GM03348 (cell line): ENCODE measurements at regions not wholly inside any gene's neighbourhood (a gene's known extent, or its start where the extent isn't known, plus 50 kb on each side); places are given as distances from the start of the nearest gene placed in this dataset.

Experiments used
- DNase-seq: peaks from one replicate; pipeline ENCODE4 v3.0.0; 2012; ENCODE audit warnings: low spot score

GRCh38 chr3:176714034-176714433, 483.2 kb downstream of the TBL1XR1 start:
- no peak for DNase-seq

DNA sequence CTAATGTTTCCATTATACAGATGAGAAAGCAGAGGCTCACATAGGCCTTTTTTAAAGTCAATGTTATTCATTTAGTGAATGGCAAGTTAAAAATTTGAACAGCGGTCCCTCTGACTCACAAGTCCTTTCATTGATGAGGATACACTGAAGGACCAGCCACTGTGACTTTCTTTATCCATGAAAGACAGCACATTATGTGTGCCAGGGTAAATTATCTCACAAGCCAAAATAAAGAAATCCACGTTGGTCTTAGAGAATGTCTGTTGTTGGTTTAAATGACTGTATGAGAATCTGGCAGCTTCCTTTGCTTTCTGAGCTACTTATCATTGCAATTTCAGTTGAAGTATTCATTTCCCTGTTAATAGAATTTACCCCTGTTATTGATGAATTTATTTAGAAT, 485.1 kb downstream of the TBL1XR1 start:
- DNase-seq, result no peak

DNA sequence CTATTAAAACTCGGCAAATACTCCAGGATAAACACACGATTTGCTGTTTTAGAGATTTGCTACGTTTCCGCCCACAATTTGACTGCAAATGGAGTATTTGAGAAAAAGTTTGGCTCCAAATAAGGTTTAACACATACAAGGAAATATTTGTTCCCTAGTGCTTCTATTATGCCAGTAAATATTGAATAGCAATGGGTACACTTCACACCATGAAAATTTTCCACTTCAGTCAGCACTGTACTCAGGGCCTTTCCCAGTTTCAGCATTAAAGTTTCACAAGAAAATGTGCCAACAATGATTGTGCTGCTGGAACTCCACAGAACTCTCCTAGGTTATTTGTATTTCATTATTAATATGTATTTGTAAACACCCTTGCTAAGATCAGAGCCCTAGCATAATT, 498.0 kb downstream of the TBL1XR1 start:
- no peak for DNase-seq

DNA sequence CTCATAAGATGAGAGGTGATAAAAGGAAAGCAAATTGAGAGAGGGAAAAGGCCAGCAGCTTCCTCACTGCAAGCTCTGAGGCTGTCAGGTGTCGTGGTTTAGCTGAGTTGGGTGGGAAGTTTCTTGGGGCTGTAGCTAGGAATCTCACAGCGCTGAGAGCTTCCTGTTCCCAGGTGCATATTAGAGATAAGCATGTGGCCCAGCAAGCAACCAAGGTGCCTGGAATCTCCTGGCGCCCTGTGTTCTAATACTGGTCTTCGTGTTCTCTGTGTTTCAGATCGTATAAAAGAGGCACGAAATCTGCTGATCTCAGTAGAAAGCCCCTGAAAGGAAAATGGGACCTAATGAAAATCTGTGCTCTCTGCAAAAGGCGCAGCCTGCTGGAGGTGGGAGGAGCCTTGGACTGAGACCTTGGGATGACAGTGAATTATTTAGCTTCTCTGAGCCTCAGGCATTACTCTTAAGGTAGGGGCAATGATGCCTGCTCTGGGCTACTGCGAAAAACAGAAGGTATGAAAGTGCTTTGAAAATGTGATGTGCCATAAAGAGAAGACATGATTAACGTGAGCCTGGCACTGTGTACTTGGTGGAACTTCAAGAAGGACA, 499.9 kb downstream of the TBL1XR1 start:
- DNase-seq, result no peak

GRCh38 chr3:176696816-176697215, 500.5 kb downstream of the TBL1XR1 start:
- DNase-seq, result no peak

DNA sequence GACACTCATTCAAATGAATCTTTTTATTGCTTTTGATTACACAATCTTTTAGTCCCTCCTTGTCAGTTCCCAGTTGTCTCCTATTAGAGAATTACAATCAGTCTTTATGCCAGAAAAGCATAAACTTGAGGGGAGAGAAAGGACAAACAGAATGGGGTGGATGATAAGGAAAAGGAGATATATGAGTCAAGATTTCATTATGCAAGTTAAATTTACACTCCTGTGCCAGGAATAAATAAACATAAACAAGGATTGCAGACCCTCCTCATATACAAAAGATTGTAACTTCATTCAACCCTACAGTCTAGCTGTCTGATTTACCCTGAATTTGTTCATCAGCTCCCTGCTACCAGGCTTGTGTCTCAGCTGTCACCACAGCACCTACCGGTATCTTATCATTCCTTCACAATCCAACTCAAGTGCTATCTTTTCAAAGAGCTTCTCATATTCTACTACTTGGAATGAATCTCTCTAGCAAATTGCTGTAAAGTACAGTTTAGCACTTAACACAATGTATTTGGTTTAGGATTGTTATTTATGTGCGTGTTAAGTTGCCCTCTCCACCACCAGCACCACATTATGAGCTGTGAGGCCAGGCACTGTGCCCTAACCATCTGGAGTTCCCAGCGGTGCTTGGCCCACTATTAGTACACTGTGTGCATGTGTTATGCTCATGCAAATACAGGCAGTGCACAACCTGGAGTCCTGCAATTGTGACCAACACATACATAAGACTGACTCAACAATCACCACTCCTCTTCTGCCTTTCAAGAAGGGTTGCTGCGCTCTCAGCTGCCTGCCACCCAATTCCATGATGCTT, 504.1 kb downstream of the TBL1XR1 start:
- no peak for DNase-seq

- no peak for DNase-seq
These were observed 504.9 kb downstream of the TBL1XR1 start for GRCh38 chr3:176692199-176692965.

GRCh38 chr3:176690083-176690869, 507.0 kb downstream of the TBL1XR1 start:
- no peak for DNase-seq

DNA sequence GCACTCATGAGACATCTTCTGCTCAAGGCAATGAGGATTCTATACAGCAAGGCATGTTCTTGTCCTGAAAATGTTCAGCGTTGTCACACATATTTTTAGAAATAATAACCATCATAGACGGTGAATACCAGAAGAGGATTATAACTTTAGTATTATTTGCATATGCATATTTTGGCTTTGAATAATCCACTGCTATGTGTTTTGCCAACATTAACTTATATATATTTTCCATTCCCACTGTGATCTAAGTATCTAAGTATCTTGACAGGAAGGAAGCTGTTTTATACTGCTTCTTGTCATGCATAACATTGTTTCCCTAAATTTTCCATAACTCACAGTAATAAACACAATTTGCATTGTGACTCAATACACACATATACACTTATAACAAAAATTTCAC, 509.5 kb downstream of the TBL1XR1 start:
- no peak for DNase-seq

- DNase-seq, result no peak
These were observed 513.9 kb downstream of the TBL1XR1 start for GRCh38 chr3:176683382-176683781.

DNA sequence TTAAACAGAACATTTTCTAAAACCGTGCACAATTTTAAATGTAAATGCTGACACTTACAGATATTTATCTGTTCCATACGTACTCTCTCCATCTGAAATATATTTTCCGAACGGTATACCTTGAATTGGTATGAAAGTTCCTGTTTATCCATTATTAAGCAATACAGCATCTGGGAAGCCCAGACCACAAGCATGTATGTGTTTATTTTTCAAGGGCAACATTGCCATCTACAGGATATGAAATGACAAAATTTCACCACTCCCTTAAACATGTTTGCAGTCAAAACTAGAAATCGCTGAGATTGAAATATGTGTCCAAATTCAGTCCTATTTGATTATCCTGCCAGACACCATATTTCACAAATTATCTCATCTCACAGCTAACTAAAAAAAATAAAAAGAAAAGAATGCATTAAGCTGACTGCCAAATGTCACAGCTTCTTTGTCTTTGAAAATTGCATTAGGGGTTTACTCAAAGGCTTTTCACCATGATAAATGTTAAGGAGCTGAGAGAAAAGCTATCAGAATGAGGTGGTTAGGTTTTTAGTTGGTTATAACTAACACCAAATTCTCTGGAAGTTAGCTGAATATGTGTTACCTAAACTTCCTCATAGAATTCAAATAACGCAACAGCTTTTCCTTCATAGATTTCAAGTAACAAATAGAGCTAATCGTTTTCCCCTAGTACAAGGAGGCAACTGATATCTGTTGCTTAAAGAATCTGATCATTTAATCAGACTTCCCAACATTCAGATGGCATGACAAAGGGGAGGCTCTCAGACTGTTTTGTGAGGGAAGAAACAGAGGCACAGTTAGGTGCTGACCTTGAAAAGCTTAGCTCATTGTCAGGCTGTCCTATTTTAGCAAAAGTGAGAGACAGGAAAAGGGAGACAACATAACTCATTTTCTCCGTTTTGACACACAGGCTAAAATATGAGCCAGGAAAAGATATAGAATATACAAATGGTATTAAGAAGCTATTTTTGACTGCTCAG, 533.1 kb downstream of the TBL1XR1 start:
- DNase-seq, result peak; percentile 59

DNA sequence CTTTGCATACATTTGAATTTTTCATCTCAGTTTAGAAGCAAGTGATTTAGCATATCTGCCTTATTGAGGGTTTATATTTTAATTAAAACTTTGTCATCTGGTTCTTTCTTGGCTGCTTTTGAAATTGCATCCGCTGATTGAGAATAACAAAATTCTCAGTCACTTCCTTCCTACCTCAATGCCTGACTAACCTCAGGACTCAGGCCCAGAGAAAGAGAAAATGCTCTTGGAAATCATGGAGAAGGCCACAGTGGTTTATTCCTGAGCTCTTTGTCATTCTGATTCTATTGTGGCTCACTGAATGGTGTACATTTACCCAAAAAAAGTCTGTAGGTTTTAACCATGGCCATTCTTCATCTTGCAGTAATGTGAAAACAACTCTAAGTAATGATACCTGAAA, 533.9 kb downstream of the TBL1XR1 start:
- DNase-seq, result peak; percentile 14

- no peak for DNase-seq
These were observed 535.8 kb downstream of the TBL1XR1 start for GRCh38 chr3:176661432-176661964.

GRCh38 chr3:176655404-176656094, 541.7 kb downstream of the TBL1XR1 start:
- no peak for DNase-seq

DNA sequence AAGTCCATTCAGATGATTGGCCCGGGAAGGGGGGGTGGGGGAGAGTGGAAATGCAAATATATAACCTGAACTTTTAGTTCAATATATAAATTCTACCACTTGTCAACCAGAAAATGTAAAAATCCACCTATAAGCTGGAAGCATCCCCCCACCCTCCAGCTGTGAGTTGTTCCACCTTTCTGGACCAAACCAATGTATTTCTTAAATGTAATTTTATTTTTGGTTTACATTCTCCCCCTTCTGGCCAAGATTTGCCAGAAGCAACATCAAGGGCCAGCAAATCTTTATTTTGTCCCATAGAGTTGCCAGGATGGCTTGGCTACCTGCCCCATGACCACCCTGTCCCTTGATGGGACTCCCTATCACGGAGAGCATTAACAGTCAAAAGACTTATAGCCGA, 545.7 kb downstream of the TBL1XR1 start:
- DNase-seq, result no peak

DNA sequence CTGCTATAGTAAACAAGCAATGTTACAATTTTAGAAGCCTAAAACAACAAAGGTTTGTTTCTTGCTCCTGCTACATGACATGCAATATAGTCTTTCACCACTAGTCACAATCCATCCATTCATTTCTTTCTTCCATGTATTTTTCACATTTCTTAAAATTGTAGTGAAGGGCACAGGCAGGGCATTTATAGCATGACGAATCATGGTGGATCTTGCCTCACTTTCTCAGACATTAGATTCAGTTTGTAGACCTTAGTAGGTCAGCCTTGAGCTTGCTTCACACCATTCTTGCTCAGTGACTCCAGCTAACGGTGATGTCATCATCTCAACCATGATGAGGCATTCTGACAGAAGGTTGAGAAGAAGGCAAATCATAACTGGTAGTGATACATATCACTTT, 546.8 kb downstream of the TBL1XR1 start:
- DNase-seq, result peak; percentile 5

GRCh38 chr3:176647987-176648386, 549.3 kb downstream of the TBL1XR1 start:
- DNase-seq, result no peak

GRCh38 chr3:176633511-176633910, 563.8 kb downstream of the TBL1XR1 start:
- no peak for DNase-seq

DNA sequence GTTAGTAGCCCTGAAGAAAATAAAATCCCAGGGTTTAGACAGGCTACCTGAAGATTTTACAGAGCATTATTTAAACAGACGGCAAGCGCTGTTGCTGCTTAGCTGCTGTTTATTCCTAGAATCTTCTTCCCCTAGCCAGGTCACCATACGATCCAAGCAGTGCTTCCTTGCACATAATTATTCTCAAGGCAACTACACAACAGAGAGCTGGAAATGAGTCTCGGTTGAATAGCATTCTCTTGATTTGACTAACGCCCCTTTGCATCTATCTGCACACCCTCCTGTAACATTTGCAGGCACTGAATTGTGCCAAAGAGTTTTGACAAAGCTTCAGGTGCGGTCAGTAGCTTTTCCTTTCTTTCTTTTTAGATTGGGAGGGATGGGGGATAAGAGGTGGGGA, 564.4 kb downstream of the TBL1XR1 start:
- DNase-seq, result no peak

DNA sequence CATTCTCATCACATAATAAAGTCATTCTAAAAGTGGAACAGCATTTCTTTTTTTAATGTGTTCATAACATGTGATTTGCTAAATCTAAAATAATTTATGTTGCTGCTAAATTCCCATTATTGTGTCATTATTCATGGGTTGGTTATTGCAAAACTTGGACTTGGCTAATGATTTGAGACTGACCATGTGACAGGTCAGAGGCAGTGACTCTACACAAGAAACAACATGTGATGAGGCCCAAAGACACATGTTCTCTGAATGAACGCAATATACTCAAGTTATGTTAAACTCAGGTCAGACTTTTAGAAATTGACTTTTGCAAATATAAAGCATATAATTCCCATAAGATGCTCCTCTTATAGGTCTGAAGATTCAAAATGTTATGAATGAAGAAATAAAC, 566.1 kb downstream of the TBL1XR1 start:
- no peak for DNase-seq
